ENCODE measurements at regions not wholly inside any gene's neighbourhood (a gene's known extent, or its start where the extent isn't known, plus 50 kb on each side); places are given as distances from the start of the nearest gene placed in this dataset.
"Not testable (repeated sequence)": the region's sequence is repeated elsewhere in the genome, so short reads cannot be mapped to it uniquely, and the experiment has no call there.

GRCh38 chr5:99028170-99028569 is 99.4 kb upstream of the CHD1 start:
- TF ChIP-seq ZNF274 (IDR thresholded peaks at IDR 0.05; ENCODE audit: low read depth, low read length); SUZ12 (IDR thresholded peaks at IDR 0.05; ENCODE audit: extremely low read depth, insufficient read depth, insufficient read length); YY1 (IDR thresholded peaks at IDR 0.05; ENCODE audit: insufficient read depth, insufficient read length): not testable (repeated sequence)
